Fibroblast of the conjunctiva (primary cell): ENCODE measurements at regions not wholly inside any gene's neighbourhood (a gene's known extent, or its start where the extent isn't known, plus 50 kb on each side); places are given as distances from the start of the nearest gene placed in this dataset.

Experiments used
- DNase-seq: peaks from one replicate; pipeline ENCODE4 v3.0.0-alpha.2; 2010; ENCODE audit warnings: low read depth

DNA sequence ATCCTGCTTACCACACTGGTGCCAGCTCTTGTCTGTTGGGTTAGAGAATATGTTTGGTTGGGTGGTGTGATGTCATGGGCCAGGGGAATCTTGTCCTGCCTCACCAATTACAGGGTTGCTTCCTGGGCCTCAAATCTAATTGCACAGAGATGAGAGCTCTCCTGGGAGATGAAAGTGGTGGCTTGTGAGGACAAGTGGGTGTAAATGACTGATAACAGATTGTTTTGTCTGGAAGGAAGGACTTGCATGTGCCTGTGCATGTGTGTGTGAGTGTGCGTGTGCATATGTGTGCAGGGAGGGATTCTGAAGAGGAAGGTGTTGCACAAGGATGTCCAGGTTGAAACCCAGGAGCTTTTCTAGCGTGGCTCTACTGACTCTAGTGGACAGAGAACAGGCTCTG lies 271.9 kb downstream of the LOXHD1 start:
- no peak for DNase-seq

DNA sequence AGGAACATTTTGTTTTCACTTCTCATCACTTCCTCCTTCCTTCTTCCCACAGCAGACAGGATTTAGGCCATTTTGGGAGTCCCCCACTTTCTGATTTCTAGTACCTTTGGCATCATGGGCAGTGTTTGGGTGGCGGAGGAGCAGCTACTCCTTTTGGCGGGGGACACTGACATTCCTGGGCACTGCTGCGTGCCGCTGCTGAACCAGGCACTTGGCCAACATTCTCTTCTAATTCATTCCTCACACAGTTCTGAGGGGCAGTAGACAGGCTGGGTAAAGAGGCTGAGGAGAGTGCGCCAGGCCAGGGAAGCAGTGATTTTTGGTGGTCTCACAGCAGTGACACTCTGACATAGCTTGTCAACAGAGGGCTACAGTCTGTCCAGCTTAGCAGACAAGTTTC lies 270.2 kb downstream of the LOXHD1 start:
- DNase-seq: no peak

DNA sequence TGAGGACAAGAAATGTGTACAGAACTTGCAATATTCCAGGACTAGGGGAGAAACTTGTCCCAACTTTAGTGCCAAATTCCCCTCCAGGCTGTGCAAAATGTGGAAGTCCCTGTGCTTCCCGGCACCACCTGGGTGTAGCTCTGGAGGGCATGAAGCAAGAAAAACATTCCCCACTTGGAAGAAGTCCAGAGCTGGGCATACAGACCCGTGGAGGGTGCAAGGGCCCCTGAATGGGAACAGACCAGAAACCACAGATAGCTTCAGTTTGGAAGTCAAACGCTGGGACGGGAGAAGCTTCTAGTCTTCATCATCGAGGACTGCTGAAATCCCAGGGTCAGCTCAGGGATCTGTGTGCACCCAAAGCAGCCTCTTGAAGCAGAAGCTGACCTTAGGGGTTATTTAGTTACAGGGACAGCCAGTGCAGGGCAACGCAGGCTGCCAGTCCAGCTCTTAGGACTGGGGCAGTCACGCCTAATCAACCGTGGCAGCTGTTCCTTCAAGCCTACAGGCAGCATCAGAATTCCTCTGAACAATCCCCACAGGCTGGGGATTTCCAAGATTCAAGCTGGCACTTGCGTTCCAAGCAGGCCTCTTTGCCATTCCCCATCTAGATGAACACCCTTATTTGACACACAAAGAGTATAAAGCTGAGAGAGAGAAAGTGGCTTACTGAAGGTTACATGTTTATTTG lies 269.4 kb downstream of the LOXHD1 start:
- no peak for DNase-seq

DNA sequence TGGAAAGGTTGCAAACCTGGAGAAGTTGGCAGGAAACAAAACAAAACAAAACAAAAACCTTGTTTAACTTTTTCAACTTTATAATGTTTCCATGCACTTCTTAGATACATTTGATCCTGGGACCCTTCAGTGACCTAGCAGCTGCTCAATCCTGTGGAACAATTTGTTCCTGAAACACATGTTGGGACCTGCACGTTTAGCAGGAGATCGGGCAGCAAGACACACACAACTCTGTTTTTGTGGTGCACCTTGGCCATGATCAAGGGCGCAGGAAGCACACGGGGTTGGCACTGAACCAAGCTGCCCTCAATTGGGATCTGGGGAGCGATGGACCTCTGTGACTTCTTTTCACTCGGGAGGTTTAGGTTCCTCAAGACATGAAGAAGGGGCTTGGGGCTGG lies 268.7 kb downstream of the LOXHD1 start:
- no peak for DNase-seq

DNA sequence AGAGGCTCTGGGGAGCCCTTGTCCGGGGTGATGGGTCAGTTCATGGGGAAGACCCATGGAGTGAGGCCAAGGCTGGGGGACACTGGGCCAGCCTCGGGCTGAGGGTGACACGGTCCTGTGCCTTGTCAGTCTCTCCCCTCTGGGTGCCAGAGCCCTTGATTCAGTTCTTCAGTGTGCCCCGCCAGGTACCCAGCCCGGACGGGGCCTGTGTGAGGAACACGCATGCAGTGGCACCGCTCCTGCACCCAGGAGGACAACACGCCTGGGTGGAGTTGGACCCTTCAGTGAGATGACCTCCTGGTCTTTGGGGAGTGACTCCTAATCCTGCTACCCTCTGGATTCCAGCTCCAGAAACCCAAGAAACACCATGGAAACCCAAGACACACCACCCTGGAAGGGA lies 264.4 kb downstream of the LOXHD1 start:
- DNase-seq: no peak

DNA sequence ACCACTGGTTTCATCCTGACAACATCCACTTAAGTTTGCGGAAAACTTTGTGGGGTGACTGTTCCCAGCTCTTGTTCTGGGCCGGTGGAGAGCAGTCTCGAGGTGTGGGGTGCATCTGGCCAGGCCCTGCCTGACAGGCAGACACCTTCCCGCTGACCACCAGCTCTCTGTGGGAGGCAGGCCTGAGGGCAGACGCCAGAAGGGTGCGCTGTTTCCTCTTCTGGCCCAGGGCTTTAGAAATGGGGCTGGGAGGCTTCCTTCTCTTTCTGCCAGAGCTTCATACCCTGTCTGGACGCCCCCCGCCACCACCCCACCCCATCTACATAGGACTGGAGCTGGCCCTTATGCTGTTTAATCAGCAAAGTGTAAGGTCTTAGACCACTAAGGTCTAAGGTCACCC lies 263.8 kb downstream of the LOXHD1 start:
- DNase-seq: no peak

DNA sequence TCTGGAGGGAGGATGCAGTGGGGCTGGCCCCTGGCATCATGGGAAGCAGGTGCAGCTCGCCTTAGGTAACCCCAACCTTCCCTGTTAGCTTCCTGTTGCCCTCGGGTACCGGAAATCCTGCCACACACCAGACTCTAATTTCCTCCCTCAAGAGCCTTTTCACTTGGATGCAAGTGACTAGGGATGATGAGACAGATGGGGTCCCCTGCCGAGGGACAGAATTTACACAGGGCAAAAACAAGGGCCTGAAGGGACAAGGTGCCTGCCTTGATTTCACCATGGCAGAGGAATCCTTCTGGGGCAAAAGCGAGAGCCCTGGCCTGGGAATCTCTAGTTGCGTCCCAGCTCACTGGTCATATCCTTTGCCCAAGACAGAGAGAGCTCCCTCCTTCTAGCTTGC lies 263.1 kb downstream of the LOXHD1 start:
- no peak for DNase-seq

DNA sequence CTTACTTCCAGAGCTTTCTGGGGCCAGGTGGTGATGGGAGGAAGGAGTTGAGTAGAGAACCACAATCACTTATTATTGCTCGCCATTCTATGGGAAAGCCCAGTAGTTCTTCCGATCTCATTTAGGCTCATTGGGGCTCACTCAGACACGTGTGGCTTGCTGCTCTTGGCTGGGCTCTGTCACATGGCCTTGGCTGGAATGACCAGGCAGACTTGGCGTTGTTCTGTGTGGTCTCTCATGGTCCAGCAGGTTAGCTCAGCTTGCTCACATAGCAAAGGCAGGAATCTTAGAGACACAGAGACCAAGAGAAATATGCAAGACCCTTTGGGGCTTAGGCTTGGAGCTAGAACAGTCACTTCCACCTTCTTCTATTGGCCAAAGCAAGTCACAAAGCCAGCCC lies 261.2 kb downstream of the LOXHD1 start:
- no peak for DNase-seq

DNA sequence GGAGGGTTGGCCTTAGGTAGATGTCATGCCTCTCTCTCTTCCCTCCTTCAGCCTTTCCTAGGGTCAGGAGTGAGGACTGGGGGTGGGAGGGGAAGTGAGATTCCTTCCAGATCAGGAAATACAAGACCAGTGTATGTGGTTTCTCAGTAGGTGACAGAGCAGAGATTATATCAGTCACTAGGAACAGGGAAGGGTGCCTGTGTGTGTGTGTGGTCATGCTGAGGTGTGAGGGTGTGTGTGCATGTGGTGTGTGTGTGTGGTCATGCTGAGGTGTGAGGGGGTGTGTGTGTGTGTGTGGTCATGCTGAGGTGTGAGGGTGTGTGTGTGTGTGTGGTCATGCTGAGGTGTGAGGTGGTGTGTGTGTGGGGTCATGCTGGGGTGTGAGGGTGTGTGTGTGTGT lies 259.8 kb downstream of the LOXHD1 start:
- no peak for DNase-seq

DNA sequence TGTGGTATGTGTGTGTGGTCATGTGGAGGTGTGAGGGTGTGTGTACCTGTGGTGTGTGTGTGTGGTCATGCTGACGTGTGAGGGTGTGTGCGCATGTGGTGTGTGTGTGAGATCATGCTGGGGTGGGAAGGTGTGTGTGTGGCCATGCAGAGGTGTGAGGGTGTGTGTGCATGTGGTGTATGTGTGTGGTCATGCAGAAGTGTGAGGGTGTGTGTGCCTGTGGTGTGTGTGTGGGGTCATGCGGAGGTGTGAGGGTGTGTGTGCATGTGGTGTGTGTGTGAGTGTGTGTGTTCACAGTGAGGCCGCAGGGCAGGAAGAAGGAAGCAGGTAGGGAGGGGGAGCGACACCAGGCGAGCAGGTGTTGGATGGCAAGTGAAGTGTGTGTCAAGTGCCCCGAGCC lies 259.0 kb downstream of the LOXHD1 start:
- DNase-seq: no peak

DNA sequence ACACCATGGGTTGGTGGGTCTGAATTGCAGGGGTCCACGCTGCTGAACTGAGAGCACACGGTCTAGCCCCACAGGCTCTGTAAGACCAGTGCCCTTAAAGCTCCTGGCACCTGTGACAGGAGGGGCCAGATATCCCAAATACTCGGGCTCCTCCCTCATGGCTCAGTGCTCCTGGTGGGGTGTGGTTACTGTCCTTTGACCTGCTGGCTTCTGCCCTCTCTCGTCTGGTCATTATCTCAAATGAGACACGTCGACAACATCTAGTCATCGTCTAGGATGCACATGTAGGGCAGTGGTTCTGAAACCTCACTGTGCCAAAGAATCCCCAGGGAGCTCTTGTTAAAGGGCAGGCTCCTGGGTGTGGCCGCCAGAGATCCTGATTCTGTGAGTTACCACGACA lies 258.4 kb downstream of the LOXHD1 start:
- DNase-seq: no peak

DNA sequence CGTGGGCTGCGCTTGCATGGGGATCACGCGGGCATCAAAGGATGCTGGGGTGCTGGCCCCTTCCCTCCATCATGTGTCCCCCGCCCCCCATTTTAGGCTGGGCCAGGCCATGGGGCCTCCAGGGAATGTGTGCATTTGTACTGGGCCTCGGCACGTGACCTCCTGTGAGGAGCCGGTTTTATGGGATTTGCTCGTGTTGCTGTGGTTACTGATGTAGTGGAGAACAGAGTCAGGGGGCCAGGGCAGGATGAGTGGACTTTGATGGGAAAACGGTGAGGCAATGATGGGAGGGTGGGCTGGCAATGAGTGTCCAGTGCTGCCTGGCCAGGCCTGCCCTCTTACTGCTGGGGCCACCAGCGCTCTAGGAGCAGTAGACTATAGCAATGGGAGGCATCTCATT lies 257.7 kb downstream of the LOXHD1 start:
- no peak for DNase-seq

DNA sequence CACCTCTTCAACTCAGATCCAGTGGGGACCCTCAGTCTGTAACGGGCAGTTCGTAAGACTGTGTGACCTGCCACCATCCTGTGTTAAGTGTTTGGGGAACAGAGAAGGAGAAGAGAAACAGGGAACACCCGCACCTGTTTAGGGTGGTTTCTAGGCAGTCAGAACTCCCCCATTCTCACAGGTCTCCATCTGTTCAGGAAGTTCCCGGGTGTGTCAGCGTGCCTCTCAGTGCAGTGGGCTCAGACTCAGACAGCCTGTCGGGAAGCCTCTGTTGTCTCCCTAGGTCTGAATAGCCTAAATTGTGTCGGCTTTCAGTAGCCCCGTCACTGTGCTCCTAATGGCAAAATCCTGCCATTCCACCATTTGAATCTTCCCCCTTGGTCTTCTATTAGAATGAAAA lies 256.6 kb downstream of the LOXHD1 start:
- DNase-seq: no peak

DNA sequence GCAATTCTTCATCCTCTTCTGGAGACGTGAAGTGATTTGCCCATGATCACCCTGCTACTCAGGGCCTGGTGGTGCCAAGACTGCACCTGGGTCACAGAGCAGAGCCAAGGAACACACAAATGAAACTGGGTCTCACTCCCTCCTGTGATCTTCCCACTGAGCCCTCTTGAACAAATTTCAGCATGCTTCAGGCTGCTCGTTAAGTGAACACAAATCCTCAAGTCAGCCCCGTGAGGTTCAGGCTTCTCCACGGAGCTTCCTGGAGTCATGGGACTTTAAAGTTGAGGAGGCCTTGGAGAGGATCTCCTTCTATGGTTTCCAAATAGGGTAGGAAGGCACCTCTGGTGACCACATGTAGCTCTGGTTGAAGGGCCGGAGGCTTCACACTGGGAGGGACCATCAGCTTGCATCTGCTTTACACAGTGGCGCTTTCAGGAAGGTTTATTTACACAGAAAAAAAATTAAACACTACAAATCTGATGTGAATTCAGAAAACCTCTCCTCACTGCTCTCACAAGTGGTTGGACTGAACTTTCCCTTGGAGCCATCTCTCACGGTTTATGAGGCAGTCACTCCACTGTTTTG lies 255.4 kb downstream of the LOXHD1 start:
- no peak for DNase-seq

DNA sequence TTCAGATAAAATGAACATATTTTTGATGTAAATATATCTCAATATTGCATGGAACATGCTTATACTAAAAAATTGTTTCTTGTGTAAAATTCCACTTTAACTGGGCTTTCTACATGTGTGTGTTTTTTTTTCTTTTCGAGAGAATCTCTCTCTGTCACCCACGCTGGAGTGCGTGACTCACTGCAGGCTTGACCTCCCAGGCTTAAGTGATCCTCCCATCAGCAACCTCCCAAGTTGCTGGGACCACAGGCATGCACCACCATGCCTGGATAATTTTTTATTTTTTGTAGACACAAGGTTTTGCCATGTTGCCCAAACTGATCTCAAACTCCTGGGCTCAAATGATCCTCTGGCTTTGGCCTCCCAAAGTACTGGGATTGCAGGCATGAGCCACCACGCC lies 254.6 kb downstream of the LOXHD1 start:
- DNase-seq: no peak

DNA sequence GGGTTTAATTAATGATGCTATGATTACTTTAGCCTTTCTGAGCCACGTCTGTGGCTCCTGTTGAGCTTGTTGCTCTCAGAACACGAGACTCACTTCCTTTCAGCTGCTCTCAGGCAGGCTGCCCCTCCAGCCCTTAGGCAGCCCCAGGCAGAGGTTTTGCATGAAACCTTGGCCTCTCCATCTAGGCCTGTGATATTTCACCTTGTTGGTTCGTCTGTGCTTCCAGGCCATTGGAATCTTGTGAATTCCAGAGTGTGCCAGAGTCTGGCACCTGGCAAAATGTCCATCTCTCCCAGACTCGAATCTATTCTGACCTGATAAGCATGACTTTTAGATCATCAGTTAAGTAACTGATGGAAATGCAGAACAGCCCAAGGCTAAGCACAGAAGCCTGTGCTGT lies 254.1 kb downstream of the LOXHD1 start:
- DNase-seq: no peak

DNA sequence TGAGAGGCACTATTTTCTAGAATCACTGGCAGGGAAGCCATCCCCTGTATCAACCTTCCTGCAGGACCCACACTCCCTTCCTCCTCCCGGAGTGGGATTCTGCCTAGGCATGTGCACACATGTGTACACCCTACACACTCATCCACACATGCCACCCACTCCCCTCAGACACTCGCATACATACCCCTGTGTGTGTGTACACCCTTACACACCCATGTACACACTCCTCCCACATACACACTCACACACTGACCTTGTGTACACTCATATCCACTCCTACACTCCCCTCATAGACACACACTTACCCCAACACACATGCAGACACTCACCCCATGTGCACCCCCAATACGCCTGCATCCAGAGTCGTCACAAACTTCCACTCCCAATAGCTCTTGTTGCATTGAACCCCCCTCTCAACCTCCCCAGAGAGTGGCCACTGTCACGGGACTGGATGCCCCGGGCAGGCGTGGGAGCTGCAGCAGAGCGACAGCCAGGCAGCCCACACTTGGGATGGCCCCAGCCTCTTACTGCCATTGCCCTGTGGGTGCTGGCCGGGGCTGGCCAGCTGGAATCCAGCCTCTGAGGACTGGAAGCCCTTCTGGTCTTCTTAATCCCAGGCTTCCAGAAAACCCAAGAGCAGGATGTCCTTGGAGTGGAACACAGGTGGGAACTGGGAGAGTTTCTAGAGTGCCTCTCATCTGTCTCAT lies 251.0 kb downstream of the LOXHD1 start:
- no peak for DNase-seq

DNA sequence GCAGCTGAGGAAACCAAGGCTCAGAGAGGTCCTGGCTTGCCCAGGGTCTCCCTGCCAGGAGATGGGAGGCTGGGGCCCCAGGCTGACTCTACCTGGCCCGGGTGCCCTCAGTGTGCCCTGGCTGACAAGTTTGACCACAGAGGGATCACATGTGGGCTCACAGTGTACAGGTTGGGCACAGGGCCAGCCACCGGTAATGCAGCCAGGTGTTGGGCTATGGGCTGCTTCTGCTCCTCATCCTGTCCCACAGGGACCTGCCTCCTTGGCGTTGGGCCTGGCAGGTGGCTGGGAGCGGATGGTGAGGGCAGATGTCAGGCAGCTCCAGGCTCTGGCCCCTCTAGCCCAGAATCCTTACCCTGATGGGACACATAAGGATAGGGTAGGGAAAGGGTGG lies 250.5 kb downstream of the LOXHD1 start:
- DNase-seq: no peak

DNA sequence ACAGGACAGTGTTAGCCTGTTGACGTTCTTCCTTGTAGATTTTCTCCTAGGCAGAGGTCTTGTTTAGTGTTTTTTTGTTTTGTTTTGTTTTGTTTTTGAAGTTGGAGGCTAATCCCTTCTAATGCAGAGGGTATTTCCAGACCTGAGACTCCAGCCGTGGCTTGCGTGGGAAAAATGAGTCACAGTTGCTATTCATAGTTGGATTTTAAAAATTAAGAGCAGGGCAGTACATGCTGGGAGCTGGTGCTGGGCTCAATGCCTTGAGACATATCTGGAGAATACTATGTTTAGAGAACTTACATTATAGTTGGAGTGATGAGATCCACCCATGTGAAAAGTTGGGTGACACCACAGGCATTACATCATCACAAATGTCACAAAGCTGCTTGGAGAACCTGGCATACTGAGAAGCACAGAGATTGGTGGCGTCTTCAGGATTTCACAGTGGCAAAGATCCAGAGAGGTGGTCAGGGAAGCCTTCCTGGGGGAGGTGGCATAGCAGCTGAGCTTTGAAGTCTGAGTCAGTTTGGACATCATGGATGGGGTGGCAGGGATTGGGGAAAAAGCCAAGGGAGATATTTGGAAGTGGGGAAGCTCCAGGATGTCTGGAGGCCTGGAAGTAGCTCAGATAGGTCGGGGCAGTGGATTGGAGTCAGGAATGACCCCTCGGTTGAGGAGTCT lies 249.4 kb downstream of the LOXHD1 start:
- DNase-seq: no peak

DNA sequence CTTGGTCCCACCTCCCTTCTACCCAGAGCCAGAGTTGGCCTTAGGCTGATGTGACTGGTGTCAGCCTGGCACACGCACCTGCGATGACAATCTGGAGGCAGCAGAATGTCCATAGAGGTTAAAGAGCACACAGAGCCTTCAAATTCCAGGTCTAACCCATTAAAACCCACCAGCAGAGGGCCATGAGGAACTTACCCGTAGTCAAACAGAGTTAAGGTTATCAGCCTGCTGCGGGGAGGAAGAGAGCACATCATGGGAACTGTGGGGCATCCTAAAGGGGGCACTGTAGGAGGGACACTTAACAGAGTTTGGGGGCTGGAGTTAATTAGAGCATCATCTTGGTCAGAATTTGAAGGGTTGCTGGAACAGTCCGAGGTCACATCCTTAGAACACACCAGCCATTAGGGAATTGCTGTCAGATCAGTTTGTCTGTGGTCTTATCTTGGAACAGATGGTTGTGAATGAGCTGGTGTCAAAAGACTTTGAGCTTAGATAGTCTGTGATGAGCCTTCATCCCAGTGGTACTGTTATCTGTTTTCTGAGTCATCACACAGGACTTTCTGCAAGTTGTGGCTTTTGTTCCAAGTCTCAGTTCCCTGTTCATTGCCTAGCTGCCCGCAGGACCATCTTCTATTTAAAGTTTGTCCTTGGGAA lies 248.6 kb downstream of the LOXHD1 start:
- no peak for DNase-seq

DNA sequence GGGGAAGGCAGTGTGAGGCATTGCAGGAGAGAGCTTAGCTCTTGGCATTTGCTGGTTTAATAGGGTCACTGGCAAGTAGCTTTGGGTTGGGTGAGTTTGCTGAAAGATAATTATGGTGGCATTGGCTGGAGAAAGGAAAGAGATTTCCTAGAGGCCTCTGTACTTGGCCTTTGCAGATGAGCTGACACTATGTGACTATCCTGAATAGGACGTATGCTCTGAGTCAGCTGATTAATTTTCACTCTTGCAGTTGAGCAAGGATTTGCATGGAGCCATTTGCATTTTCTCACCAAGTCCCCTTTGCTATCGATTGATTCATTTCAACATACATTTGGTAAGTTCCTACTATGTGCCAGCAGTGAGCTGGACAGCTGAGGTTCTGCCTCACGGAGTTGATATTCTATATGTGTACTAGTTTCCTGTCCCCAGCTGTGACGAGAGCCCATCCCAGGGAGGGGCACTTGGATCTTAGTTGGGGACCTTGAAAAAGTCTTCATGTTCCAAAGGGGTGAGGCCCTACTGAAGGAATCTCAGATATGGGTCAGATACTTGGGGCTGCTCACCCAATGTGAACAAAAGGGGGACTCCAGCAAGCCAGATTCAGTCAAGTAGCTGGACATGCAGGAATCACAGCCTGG lies 245.7 kb downstream of the LOXHD1 start:
- no peak for DNase-seq
